Middle frontal gyrus (tissue), 1 donor: ENCODE measurements at regions not wholly inside any gene's neighbourhood (a gene's known extent, or its start where the extent isn't known, plus 50 kb on each side); places are given as distances from the start of the nearest gene placed in this dataset.

Experiments used
- DNase-seq: peaks from one replicate; pipeline ENCODE4 v3.0.0-alpha.2; 2015; ENCODE audit warnings: low spot score; ENCODE audit errors: extremely low spot score

DNA sequence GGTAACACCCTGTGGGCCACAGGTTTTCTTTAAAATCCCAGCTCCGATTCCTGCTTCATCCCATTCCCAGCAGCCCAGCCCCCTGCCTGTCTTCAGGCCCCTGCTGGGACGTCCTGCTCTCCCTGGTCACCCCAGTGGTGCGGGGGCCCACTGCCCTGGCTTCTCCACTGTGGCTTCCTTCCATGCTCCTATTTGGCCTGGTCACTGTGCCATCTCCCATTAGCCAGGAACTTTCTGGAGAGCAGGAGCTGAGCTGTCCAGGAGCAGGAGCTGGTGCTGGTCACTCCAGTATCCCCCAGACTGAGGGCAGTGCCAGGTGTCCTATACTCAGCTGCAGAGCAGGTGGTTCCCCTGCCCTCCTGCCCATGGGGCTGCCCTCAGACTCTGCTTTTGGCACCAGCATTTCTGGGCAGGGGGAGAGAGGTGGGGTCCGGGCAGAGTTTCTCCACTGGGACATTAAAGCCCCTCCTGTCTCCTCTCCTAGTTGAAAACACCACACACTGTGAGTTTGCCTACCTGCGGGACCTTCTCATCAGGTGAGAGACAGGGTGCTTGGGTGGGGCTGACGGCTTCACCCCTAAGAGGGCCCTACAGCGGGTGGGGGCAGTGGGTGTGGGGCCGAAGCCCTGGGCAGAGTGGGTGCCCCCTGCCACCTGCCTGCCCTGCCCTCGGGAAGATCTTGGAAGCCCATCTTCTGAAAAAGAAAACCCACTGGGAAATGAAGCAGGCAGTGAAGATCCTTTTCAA lies 356.2 kb downstream of the SEC14L1 start:
- DNase-seq = no peak

DNA sequence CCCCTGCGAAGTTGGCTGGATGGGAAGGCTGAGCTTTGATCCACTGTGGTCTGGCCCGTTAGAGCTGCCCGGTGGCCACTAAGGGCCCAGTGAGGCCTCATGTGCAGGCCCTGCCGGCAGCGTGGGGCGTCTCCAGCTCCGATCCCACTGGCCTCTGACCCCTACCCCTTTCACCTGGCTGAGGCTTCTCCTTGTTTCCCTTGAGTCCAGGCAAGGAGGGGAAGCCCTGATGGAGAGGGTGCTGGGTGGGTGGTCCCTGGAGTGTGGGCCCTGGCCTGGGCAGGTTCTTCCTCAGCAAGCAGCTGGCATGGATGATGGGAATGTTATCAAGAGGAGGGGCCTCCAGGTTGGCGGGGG lies 356.8 kb downstream of the SEC14L1 start:
- no peak for DNase-seq

DNA sequence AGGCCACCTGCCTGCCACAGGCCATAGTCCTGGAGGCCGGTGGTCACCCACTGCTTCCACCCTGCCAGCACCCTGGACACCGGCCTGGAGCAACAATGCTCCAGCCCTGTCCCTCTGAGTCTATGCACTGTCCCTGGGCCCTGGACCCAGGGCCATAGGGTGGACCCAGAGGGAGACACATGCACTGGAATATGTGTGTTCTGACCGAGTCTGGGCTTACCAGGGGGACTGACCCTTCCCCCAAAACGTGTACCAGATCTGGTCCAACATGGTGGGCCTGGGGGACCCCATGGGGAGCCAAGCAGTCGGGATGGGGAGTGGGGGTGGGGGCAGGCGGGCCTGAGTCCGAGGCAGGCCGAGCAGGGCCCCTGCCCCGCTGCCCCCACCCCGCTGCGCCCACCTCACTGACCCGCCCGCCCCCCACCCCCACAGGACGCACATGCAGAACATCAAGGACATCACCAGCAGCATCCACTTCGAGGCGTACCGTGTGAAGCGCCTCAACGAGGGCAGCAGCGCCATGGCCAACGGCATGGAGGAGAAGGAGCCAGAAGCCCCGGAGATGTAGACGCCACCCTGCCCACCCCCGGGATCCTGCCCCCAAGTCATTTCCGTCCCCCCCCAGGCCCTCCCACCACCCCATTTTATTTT lies 357.4 kb downstream of the SEC14L1 start:
- DNase-seq = no peak

DNA sequence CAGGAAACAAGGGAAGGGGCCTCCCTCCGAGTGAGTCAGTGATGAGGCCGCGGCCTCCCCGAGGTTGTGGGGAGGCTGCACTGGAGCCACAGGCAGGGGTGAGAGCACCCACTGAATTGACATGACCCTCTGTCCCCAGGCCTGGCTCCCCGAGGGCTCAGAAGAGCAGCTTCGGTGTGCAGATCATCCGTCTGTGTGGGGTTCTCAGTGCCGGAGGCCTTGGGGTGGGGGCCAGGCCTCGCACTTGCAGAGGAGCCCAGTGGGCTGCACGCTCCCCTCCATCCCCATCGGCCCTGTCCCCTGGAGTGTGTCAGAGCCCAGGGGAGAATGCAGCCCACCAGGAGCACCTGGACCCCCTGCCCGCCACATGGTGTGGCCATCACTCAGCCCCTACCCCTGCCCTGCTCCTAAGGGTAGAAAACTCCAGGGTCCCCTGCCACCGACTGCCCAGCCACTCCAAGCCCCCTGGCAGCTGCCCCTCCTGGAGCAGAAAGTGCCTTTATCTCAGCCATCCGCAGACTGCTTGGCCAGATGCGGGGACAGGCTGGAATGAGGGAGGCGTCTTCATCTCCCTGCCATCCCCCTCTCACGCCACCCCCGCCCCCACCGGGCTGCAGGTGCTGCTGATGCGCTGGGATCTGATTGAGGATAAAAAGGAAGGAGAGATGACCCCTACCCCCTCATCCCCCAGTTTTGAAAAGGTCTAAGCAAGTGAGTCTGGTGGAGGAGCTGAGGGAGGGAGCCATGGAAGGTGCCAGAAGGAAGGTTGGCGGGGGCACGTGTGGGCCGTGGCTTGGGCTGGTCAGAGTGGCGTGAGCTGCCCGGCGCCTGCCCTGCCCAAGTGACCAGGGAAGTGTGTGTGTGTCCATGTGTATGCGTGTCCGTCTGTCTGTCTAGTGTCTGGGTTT lies 358.3 kb downstream of the SEC14L1 start:
- DNase-seq = no peak

DNA sequence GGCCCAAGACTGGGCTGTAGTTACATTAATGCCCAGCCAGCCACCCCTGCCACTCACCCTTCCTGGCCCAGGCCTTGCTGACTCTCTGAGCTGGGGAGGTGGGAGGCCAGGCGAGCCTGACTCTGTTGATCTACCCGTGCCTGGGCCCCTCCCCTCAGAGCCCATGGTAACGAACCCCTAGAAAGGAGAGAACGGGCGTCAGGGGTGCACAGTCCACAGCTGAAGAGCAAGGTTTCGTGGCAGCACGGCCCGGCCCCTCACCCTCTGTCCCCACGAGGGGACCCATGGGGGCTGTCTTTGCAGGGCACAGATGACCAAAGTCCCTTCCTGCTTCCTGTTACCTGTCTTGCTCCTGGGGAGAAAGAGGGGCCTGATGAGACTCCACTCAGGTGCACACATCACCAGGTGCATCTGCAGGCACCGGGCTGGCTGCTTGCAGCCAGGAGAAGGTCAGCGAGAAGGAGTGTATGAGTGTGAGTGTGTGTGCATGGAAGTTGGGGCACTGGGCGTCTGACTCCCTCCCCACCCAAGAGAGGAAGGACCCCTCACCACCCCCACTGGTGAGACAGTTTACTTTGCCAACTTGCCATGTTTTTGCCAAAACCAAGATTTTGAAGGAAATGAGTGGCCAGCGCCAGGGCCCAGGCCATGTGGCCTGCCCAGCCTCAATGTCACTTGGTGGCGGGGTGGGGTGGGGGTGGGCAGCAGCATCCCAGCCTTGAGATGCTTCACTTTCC lies 359.1 kb downstream of the SEC14L1 start:
- no peak for DNase-seq

DNA sequence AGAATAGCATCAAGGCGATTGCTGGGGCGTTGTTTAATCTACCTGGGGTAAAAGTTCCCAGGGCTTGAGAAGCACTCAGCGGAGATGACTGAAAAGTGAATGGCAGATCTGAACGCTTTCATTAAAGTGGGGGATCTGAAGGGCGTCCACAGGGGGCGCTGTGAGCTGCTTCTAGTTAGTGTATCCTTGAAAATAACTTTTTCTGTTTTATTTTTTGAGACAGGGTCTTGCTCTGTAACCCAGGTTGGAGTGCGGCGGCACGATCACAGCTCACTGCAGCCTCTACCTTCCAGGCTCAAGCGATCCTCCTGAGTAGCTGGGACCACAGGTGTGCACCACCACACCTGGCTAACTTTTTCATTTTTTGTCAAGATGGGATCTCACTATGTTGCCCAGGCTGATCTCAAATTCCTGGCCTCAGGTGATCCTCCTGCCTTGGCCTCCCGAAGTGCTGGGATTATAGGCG lies 360.4 kb downstream of the SEC14L1 start:
- no peak for DNase-seq

DNA sequence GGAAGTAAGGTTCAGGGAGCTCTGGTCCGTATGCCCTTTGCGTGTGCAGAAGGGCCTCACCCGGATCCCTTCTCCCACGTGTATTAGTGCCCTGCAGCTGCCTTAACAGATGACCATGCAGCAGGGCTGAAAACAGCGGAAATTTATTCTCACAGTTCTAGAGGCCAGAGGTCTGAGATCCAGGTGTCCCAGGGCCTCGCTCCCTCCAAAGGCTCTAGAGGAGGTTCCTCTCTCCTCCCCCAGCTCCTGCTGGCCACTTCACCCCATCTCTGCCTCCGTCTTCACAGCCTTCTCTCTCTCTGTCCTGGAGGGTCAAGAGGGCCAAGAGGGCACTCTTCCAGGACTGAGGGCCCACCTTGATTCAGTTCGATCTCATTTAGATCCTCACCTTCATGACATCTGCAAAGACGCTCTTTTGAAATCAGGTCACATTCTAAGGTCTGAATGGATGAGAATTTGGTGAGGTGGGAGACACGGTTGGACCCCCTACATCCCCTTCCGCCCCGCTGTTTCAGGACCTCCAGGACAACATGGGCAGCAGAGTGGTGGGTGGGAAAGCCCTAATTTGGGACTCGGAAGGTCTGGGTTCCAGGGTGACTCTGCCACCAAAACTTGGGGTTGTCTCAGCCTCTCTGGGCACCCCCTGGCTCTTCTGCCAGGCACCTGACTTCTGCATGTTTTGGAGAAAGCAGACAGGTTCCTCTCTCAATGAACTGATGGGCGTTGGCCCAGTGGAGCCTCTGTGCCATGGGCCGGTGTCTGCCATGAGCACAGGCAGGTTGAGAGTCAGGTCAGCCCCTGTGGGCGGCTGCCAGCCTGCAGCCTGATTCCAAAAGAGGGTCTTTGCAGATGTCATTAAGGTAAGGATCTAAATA lies 361.2 kb downstream of the SEC14L1 start:
- no peak for DNase-seq

DNA sequence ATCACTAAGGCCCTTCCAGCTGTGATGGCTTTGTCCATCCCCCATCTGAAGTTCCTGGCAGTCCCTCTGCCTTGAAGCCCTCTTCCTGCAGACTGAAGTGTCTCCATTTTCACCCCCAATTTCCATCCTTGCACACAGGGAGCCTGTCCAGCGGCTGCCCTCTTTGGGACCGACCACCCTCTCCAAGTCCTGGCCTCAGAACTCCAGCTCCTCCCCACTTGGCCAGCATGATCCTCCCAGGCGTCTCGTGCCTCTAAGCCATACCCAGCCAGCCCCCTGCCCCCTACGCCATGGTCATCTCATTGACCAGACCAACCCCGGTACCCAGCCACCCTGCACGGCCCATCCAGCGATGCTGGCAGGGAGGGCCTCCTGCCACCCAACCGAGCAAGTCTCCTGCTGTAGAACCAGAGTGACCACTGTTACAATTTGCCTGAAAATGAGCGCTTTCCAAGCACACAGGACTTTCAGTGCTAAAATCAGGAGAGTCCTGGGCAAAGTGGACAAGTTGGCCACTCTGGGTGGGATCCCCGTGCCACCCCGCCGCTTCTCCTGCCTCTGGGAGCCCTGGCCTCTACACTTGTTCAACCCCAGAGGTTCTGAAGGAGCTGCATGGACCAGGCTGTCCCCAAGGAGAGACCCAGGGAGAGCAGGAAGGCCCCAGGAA lies 362.0 kb downstream of the SEC14L1 start:
- DNase-seq = no peak

DNA sequence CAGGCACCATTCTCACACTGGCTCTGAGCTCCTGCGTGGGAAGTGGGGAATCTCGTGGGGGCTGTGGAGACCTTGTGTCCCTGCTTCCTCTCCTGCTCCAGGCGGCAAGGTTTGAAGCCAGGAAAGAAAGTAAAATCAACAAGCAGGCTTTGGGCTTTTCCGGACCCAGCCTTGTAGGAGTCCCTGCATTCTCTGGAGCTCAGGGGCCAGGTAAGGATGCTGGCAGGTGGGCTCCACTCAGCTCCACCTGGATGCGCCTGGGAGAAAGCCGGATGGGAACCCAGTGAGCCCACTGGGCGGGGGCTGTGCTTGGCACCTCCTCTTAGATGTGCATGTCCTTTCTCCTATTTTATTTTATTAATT lies 362.5 kb downstream of the SEC14L1 start:
- DNase-seq = no peak

DNA sequence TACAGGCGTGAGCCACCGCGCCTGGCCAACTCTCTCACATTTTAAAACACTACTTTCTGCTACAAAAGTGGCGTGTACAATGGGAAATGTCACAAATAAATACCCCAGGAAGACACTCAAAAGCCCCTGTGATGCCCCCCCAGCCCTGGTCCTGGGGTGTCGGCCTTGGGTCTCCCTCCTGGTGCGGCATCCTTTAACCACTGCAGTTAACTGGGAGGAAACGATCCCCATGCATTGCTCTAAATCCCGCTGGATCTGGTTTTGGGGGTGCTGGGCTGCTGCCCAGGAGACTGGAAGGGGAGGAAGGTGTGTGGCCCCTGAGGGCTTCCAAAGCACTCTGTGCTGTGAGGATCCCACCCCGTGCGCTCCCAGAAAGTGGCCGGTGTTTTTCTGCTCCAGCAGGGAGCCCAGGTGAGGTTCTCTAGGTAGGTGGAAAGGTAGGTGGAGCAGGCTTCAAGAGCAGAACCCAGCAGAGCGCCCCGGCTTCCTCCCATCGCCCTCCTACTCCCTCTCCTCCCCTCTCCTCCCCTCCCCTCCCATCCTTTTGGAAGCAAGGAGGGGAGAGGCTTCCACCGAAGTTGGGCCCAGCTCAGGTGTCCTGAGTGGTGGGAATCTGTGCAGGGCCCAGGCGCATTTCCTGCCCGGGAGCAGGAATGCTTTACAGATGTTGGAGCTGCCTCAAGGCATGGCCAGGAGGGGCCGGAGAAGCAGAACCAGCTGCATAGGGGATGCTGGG lies 363.3 kb downstream of the SEC14L1 start:
- no peak for DNase-seq

DNA sequence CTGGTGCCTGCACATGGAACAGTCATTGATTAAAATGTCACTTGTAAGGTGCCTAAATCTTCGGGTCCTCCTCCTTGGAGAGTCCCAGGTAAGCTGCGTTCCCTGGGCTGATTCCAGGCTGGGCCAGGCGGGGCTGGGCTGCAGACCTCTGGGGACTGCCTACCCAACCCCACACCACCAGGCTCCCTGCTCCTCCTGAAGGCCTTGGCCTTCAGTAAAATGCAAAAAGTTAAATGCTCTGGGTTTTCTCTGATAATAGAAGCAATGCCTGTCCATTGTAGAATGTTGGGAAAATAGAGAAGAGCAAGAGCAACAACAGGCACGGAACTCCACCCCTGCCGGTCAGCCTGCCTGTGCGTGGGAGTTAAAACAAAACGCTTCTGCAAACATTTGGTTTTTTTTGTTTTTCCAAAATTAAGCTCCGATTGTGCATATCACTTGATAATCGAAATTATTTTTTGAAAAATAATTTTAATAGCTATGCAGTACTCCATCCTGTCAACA lies 363.9 kb downstream of the SEC14L1 start:
- DNase-seq = no peak

DNA sequence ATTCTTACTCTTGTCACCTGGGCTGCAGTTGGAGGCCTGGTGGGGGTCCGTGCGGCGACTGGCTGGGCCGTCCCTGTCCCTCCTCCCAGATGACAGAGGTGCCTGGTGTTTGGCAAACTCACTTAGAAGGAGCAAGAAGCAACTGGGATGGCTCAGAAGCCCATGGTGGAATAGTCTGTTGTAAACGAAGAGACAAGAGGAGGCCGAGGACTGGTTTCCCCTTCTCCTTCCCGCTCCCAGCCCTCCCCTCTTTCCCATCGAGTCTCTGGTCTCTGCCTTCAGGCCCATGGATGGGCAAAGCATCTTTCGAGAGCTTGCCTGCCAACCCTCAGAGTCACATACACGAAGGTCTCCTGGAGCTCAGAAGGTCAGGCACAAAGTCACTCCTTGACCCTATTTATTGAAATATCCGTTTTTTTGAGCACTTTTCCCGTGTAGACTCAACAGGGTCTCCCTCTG lies 364.4 kb downstream of the SEC14L1 start:
- no peak for DNase-seq

DNA sequence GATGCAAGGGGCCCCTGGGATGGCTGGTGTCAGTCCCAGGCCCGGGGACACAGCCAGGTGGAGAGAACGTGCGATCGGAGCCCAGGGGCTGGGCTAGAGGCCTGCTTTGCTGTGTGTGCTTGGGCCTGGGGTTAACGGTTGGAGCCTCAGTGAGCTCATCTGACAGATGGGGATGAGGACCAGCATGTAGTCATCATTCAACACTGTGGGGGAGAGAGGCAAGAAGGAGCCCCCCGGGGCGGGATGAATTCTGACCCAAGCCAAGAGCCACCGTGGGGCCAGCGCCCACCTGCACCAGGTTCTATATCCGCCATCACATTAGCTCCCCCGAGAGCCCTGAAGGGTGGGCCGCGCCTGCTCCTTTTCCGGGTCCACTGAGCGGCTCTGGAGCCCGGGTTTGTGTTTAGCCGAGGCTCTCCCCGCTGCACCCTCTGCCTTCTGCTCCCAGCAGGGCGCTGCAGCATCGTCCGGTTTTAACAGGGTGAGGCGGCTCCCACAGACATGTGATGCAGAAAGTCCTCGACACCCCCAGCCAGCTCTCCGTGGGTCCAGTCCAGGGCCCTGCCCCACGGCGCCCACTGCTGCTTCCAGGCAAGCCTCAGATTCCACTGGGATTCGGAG lies 365.7 kb downstream of the SEC14L1 start:
- DNase-seq = no peak

DNA sequence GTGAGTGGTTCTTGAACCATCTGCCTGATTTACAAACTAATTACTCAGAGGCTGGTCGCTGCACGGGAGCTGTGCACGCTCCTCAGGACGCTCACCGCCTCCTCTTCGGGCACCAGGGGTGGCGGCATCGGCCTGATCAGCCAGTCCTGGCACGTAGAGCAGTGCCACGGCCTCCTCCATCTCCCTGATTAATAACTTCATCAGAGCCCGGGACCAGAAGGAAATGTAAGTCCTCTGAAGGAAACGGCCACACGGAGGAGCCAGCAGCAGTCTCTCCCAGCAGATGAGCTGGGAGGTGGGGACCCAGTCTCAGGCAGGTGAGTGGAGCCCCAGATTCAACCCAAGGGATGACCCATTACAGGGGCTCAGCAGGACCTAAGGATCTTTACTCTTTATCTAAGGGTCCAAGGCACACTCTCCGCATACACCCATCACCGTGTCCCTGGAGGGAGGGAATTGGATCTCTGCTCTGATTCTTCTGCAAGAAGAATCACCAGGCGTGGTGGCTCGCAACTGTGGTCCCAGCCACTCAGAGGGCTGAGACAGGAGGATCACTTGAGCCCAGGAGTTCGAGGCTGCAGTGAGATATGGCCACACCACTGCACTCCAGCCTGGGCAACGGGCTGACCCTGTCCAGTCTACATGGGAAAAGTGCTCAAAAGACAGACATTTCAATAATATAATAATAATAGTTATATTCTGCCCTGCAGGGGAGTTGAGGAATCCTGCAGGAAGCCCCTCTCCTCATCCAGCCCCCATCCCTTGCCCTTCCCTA lies 366.5 kb downstream of the SEC14L1 start:
- no peak for DNase-seq

DNA sequence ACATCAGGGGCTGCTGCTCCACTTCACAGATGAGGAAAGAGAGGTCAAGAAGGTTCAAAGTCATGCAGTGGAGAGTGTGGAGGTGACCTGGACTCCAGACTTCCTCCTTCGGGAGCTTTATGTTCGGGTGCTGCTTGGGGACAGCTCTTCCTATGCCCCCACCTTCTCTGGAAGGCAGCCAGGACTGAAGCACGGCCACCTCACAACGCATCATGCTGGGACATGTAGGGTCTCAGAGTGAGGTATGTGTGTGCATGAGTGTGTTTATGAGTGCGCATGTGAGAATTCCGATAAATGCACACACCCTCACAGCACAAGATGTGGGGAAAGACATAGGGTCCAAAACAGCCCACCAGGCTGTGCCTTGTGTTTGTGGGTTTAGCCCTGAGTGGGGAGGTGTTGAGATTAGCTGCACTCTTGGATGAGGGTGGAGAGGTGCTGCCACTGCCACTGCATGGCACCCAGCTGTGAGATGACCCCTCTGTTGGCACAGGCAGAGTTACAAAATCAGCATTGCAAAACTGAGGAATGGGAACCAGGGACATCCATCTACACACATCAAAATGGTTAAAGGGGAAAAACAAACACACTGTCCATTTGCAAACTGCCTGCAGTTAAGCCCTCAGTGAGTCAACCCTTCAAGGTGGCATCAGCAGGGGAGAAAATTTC lies 367.4 kb downstream of the SEC14L1 start:
- DNase-seq = no peak

DNA sequence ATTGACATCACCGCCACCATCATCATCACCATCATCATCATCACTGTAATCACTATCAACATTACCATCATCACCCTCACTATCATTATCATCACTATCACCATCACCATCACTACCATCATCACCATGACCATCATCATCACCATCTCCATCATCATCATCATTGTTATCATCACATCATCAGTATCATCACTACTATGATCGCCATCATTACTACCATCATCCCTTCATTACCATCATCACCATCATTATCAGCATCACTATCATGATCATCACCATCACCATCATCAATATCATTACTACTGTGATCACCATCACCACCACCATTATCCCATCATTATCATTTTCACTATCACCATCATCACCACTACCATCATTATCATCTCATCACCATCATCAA lies 368.3 kb downstream of the SEC14L1 start:
- no peak for DNase-seq

DNA sequence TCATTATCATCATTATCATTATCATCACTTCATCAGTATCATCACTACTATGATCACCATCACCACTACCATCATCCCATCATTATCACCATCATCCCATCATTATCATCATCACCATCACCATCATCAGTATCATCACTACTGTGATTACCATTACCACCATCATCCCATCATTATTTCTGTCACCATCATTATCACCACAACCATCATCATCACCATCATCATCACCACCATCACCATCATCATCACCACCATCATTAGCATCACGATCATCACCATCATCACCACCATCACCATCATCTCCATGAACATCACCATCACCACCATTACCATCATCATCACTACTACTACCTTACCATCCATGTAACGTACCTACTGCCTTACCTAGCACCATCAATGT lies 368.8 kb downstream of the SEC14L1 start:
- no peak for DNase-seq
